Heart left ventricle (tissue), 16 donors: ENCODE measurements at regions not wholly inside any gene's neighbourhood (a gene's known extent, or its start where the extent isn't known, plus 50 kb on each side); places are given as distances from the start of the nearest gene placed in this dataset.
"Not testable (repeated sequence)": the region's sequence is repeated elsewhere in the genome, so short reads cannot be mapped to it uniquely, and the experiment has no call there.

Source experiments
- ATAC-seq, 4 donors: fragments of 200-7000 bp; cut with Tn5 transposase; one replicate each; pipeline ENCODE4 v1.9.1; 2020 to 2022; ENCODE audit warnings: moderate library complexity in 4 of 4, mild to moderate bottlenecking in 3 of 4, moderate number of reproducible peaks in 1 of 4
- DNase-seq, 5 donors: peaks; one replicate each; pipeline ENCODE4 v3.0.0-alpha.2; 2020
- H3K27ac ChIP-seq, 12 donors: fragments of 200-600 bp; sonication (generic) in 4 of 12; one replicate each; pipeline versions ENCODE4 v1.5.0 to v1.8.0; 2016 to 2022; ENCODE audit warnings: mild to moderate bottlenecking in 2 of 12
- H3K27me3 ChIP-seq, 9 donors: fragments of 200-600 bp; sonication (generic) in 2 of 9; one replicate each; pipeline versions ENCODE4 v1.5.1 to v1.8.0; 2016 to 2022; ENCODE audit warnings: mild to moderate bottlenecking in 3 of 9
- H3K36me3 ChIP-seq, 9 donors: fragments of 200-600 bp; sonication (generic) in 2 of 9; one replicate each; pipeline versions ENCODE4 v1.5.0 to v1.8.0; 2018 to 2022; ENCODE audit warnings: mild to moderate bottlenecking in 2 of 9
- H3K4me1 ChIP-seq, 12 donors: fragments of 200-600 bp; sonication (generic) in 4 of 12; one replicate each; pipeline versions ENCODE4 v1.5.0 to v1.8.0; 2016 to 2022; ENCODE audit warnings: mild to moderate bottlenecking in 3 of 12
- H3K4me3 ChIP-seq, 12 donors: fragments of 200-600 bp; sonication (generic) in 4 of 12; one replicate each; pipeline versions ENCODE4 v1.5.0 to v1.8.0; 2017 to 2022; ENCODE audit warnings: mild to moderate bottlenecking in 9 of 12, moderate library complexity in 4 of 12
- H3K9me3 ChIP-seq, 12 donors: fragments of 200-600 bp; sonication (generic) in 4 of 12; one replicate each; pipeline versions ENCODE4 v1.5.0 to v1.8.0; 2016 to 2022; ENCODE audit warnings: mild to moderate bottlenecking in 1 of 12
- POLR2A ChIP-seq, 2 donors: fragments of 450-650 bp; IDR thresholded peaks; one replicate each; pipeline ENCODE4 v1.6.1; 2017; ENCODE audit warnings: antibody characterized with exemption in 2 of 2, mild to moderate bottlenecking in 2 of 2, moderate library complexity in 2 of 2
- WGBS, 4 donors: extraction: QIAGEN DNeasy Blood & Tissue Kit in 2 of 4; methylation state at CpG; one replicate each; pipeline versions ENCODE4 v1.1.5 to v1.1.7; 2013 to 2018; 5-methylcytosine and 5-hydroxymethylcytosine counted together
- intact Hi-C, 10 donors: fragments of 100-400 bp; cut with DNase I; formaldehyde crosslinking; loops; one replicate each; pipeline versions ENCODE4 v1.11.1 to v1.14.2; 2022
- TF ChIP-seq, protein P1 (sequence below), 12 donors: fragments of 200-600 bp; sonication (generic) in 4 of 12; IDR thresholded peaks; one replicate each; pipeline versions ENCODE4 v1.5.0 to v1.8.0; 2018 to 2022; ENCODE audit warnings: antibody characterized with exemption in 12 of 12, mild to moderate bottlenecking in 5 of 12
- donor health status: ischemic (EF 13 %, LVEDD 7.1; RV severe dilation, severe dysfunction).
- donor health status: healthy with polysubstance abuse.
- donor health status: DM: no; HTN: yes; CAD: no.
- donor health status: DM: no; HTN: no; CAD: no.
- donor health status: ischemic (EF 25% LVEDD 6.9; RV normal size, moderate dysfunction).
- donor health status: ischemic (EF 25% LVEDD 5.7; RV mildly dilated, moderate dysfunction).
- donor health status: healthy.
- donor health status: DM: yes; HTN: yes; CAD: no.
- donor health status: ischemic (EF 35%, LVEDD 5.7; RV mildly dilated, moderate dysfunction).
- donor health status: nonischemic (EF 11% LVEDD 7.7; RV severe dilation, severe dysfunction).
- donor health status: DM: yes; HTN: yes; CAD: no.
- donor health status: PGD.
- donor health status: ischemic (EF 29% LVEDD 5.4; RV normal size, mild dysfunction).
- donor health status: nonischemic (EF 23%, LVEDD 6.1; RV moderate dilation, normal function).

- WGBS, 4 donors, result 84 to 95% (median 88%) methylated on average over 2 of the region's 2 CpGs
- ATAC-seq, result no peak
- H3K36me3 ChIP-seq, result no peaks in the 10 kb centered on the region
- no peak overlapping the region for H3K27ac ChIP-seq
- H3K9me3 ChIP-seq, result no peaks in the 10 kb centered on the region
- no peaks in the 10 kb centered on the region for H3K27me3 ChIP-seq
- DNase-seq, result no peak
- intact Hi-C loops, result no loop called here
- no peak for TF ChIP-seq POLR2A (IDR thresholded peaks at IDR 0.05)
- TF ChIP-seq, protein P1, sequence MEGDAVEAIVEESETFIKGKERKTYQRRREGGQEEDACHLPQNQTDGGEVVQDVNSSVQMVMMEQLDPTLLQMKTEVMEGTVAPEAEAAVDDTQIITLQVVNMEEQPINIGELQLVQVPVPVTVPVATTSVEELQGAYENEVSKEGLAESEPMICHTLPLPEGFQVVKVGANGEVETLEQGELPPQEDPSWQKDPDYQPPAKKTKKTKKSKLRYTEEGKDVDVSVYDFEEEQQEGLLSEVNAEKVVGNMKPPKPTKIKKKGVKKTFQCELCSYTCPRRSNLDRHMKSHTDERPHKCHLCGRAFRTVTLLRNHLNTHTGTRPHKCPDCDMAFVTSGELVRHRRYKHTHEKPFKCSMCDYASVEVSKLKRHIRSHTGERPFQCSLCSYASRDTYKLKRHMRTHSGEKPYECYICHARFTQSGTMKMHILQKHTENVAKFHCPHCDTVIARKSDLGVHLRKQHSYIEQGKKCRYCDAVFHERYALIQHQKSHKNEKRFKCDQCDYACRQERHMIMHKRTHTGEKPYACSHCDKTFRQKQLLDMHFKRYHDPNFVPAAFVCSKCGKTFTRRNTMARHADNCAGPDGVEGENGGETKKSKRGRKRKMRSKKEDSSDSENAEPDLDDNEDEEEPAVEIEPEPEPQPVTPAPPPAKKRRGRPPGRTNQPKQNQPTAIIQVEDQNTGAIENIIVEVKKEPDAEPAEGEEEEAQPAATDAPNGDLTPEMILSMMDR (IDR thresholded peaks at IDR 0.05), result no peak
- H3K4me3 ChIP-seq, result no peak overlapping the region
- H3K4me1 ChIP-seq, result peaks cover 0 to 23% (median 1%) of the 10 kb centered on the region in 12 donors
These were observed 455.4 kb upstream of the NFE2L3 start for GRCh38 chr7:25696571-25696970.

DNA sequence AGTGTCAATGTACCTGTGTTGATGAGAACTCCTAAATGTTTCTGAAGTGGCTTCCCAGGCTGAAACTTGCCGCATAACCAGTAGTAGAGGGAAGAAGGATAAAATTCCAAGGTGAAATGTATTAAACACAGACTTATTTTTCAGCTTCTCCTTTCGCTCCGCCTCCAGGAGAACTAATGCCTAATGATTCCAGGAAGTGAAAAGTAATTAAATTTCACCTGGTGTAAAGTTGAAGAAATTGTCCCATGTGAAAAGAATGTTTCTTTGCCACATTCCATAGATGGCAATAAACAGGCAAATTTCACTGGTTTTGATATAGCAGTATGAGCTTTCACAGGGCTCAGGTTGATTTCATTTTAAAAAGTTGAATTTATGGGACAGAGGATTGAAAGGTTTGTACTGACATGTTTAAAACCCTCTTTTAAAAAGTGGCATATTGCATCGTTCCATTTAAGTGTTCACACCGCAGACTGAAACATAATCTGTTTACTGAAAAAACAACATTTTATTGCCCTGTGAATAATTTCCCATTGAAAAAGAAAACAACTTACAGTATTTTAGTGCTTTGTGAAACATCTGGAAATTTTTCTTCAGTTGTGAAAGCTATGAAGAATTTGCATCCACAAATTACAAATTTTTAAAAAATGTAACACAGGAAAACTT is 453.4 kb upstream of the NFE2L3 start:
- Histone ChIP-seq H3K9me3 (peaks cover 0 to 3% (median 0%) of the 10 kb centered on the region in 12 donors), H3K36me3 (no peaks in the 10 kb centered on the region), H3K27ac (no peak overlapping the region), H3K27me3 (no peaks in the 10 kb centered on the region), H3K4me1 (peaks cover 0 to 23% (median 1%) of the 10 kb centered on the region in 12 donors), H3K4me3 (no peak overlapping the region)
- no peak for ATAC-seq
- intact Hi-C loops, result no loop called here
- WGBS, 4 donors, result 90 to 95% (median 93%) methylated on average over 5 of the region's 5 CpGs
- TF ChIP-seq POLR2A (IDR thresholded peaks at IDR 0.05), result no peak
- TF ChIP-seq, protein P1 (IDR thresholded peaks at IDR 0.05), result no peak
- no peak for DNase-seq

- H3K4me1 ChIP-seq, ATAC-seq, H3K27me3 ChIP-seq, H3K27ac ChIP-seq, intact Hi-C loops, H3K4me3 ChIP-seq, H3K9me3 ChIP-seq, H3K36me3 ChIP-seq, DNase-seq: not testable (repeated sequence)
- 87 to 94% (median 92%) methylated on average over 7 of the region's 7 CpGs for WGBS, 4 donors
These were observed 451.9 kb upstream of the NFE2L3 start for GRCh38 chr7:25700141-25700540.

GRCh38 chr7:25704413-25704812 is 447.6 kb upstream of the NFE2L3 start:
- WGBS, 4 donors, result 82 to 87% (median 85%) methylated on average over 8 of the region's 8 CpGs
- no peak for ATAC-seq
- no peaks in the 10 kb centered on the region for H3K27me3 ChIP-seq
- no peak overlapping the region for H3K27ac ChIP-seq
- no peak overlapping the region for H3K4me3 ChIP-seq
- intact Hi-C loops, result no loop called here
- TF ChIP-seq, protein P1 (IDR thresholded peaks at IDR 0.05), result no peak
- no peak for TF ChIP-seq POLR2A (IDR thresholded peaks at IDR 0.05)
- peaks cover 0 to 4% (median 0%) of the 10 kb centered on the region in 12 donors for H3K9me3 ChIP-seq
- peaks cover 0 to 5% (median 0%) of the 10 kb centered on the region in 12 donors for H3K4me1 ChIP-seq
- H3K36me3 ChIP-seq, result no peaks in the 10 kb centered on the region
- DNase-seq, result no peak

- no peak overlapping the region for H3K27ac ChIP-seq
- H3K36me3 ChIP-seq, result no peaks in the 10 kb centered on the region
- no peak for ATAC-seq
- H3K4me3 ChIP-seq, result no peak overlapping the region
- DNase-seq, result no peak
- intact Hi-C loops, result no loop called here
- H3K4me1 ChIP-seq, result peaks cover 0 to 18% (median 4%) of the 10 kb centered on the region in 12 donors
- peaks cover 0 to 4% (median 0%) of the 10 kb centered on the region in 12 donors for H3K9me3 ChIP-seq
- 93 to 96% (median 95%) methylated on average over 5 of the region's 5 CpGs for WGBS, 4 donors
- no peak for TF ChIP-seq POLR2A (IDR thresholded peaks at IDR 0.05)
- TF ChIP-seq, protein P1 (IDR thresholded peaks at IDR 0.05), result no peak
- H3K27me3 ChIP-seq, result no peaks in the 10 kb centered on the region
These were observed 445.2 kb upstream of the NFE2L3 start for GRCh38 chr7:25706764-25707163.
